GM20000 (cell line): ENCODE measurements at regions not wholly inside any gene's neighbourhood (a gene's known extent, or its start where the extent isn't known, plus 50 kb on each side); places are given as distances from the start of the nearest gene placed in this dataset.
"Not testable (repeated sequence)": the region's sequence is repeated elsewhere in the genome, so short reads cannot be mapped to it uniquely, and the experiment has no call there.

Source experiments
- DNase-seq: peaks from one replicate; pipeline ENCODE4 v3.0.0; 2012; ENCODE audit warnings: low spot score
- TF ChIP-seq, protein P1 (sequence below): IDR thresholded peaks from 2 replicates; pipeline ENCODE4 v1.5.1; 2012; ENCODE audit warnings: mild to moderate bottlenecking, control low read depth; ENCODE audit errors: extremely low read depth, missing control alignments

DNA sequence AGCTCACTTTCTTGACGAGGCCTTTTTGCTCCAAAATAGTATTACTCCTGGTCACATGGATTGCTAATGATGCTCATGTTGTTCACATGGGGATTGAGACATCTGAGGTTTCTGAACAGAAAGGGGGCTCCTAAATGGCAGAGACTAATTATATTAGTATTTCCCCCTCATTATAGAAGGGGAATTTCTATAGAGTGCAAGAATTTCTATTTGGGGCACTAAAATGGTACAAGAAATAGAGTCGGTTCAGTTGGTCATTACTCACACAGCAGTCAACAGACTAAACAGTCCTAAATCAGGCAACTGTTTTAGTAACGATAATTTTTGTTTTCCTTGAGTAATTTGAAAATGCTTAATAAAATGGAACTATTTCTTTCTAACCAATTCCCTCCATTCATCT is 108.9 kb downstream of the DACT1 start:
- TF ChIP-seq, protein P1, sequence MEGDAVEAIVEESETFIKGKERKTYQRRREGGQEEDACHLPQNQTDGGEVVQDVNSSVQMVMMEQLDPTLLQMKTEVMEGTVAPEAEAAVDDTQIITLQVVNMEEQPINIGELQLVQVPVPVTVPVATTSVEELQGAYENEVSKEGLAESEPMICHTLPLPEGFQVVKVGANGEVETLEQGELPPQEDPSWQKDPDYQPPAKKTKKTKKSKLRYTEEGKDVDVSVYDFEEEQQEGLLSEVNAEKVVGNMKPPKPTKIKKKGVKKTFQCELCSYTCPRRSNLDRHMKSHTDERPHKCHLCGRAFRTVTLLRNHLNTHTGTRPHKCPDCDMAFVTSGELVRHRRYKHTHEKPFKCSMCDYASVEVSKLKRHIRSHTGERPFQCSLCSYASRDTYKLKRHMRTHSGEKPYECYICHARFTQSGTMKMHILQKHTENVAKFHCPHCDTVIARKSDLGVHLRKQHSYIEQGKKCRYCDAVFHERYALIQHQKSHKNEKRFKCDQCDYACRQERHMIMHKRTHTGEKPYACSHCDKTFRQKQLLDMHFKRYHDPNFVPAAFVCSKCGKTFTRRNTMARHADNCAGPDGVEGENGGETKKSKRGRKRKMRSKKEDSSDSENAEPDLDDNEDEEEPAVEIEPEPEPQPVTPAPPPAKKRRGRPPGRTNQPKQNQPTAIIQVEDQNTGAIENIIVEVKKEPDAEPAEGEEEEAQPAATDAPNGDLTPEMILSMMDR = no peak

DNA sequence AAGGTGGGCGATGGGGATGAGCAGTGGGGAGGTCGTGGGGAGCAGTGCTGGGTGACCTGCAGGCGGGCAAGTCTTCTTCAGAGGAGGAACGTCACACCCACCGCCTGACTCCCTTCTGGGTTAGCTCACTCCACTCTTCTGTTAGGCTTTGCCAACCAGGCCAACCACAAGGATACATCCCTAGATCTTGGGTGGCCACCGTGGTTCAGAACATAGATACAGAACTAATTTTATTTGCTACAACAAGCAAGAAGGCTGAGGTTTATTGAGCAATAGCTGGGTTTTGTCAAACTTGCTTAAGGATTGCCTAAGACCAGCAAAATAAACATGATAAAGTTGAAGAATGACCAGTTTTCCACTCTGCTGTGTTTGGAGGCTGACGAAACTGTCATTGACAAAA is 109.4 kb downstream of the DACT1 start:
- TF ChIP-seq, protein P1 = no peak
- DNase-seq = no peak

More for the DNA sequence above, 108.9 kb downstream of the DACT1 start:
- DNase-seq = no peak

DNA sequence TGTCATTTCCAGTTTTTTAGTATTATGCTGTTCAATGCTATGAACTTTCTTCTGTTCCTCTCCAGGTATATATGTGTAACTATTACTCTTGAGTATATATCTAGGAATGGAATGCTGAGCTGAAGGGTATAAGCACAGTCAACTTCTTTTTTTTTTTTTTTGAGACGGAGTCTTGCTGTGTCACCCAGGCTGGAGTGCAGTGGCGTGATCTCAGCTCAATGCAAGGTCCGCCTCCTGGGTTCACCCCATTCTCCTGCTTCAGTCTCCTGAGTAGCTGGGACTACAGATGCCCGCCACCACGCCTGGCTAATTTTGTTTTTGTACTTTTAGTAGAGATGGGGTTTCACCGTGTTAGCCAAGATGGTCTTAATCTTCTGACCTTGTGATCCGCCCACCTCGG is 110.5 kb downstream of the DACT1 start:
- DNase-seq = not testable (repeated sequence)

DNA sequence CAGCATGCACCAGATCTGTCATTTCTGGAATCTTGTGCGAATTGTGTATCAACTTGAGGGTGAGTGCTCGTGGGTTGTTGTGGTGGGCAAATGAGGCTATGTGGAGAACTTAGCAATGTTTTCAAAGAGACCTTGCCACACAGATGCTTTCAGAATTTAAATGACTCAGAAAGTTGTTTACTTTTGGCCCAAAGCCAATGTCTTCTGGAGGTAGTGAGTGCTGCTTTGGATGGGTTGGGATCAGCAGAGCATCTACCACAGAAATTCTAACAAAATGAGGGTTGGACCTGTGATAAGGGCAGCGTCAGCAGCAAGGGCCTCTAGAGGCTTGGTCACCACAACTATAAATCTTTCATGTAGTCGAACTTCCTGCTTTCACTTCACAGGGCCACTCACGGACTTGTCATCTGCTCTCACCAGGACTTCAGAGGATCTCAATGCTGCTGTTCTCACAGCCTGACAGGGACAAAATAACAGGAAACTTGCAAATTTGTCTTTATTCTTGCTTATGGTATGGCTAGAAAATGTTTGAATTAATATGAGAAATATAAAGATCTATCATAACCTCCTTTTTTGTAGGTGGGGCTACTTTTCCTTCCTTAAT is 111.4 kb downstream of the DACT1 start:
- TF ChIP-seq, protein P1 = no peak
- DNase-seq = peak; percentile 63

DNA sequence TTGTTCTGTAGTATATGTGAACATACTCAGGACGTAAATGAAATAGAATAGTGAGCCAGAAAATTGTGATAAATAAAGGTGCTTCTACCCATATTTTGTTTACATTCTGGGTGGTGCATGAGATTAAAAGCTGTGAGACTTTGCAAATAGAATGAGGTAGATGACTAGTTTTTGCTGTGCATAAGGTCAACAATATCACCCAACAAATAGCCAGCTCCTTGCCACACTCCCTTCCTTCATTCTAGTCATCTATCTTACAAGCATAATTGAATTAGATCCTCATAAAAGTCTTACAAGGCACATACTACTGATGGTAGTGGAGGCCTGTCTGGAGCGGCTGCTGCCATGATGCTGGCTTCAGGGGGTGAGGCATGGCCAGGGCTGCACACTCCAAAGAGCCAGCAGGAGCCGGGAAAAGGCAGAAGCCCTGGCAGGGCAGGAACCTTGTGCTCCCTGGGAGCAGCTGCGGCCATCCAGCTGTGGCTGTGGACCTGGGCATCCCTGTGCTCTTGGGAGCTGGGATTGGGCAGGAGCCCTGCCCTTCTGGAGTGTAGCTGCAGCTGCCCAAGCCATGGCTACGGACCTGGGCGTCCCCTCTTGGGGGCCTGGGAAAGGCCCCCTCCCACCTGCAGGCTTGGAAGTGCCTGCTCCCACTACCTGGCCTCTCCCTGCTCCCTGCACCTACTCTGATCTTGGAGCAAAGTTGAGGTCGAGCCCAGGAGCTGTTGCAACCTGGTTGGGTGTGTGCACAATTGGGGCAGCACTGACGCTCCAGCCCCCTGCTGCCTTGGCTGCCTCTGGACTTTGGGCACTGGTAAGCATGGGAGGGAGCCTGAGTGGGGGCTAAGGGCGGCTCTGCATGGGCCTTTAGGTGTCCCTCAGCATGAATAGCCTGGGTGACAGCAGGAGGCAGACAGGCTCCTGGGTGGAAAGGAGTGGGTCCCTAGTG is 112.8 kb downstream of the DACT1 start:
- DNase-seq = no peak
- TF ChIP-seq, protein P1 = no peak

DNA sequence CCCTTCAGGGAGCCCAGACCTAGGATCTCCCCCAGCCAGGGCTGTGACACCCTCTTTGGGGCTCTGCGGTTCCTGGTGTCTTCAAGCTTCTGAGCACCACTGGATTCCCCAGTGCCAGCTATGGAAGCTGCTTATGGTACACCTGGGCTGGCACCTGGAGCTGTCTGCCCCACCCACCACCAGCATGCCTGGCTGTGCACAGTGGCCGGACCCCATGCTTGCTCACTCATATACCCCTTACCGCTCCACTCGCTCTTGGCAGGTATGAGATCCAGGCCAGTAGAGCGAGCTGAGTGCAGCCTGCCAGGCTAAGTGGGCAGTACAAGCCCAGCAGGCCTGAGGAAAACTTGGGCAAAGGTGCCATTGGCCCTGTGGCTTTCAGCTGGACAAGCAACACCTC is 114.0 kb downstream of the DACT1 start:
- no peak for DNase-seq
- TF ChIP-seq, protein P1 = no peak

DNA sequence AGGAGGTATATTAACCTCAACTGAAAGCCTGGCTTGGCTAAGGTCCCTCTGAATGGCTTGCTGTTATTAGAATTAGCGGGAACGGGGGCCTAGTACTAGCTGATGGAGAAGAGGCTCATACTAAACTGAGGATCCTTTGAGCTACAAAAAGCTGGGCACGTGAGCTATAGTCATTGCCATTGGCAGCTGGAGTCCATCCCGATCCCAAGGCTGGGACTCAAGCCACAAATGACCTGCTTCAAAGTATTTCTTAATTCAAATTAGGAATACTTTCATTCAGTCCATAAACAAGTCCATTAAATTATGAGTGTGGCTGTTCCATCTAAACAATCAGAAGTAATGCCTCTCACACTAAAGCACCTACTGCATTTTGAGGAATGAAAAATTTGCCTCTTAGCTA is 114.5 kb downstream of the DACT1 start:
- TF ChIP-seq, protein P1 = no peak
- DNase-seq = no peak
